A549 (cell line): ENCODE measurements at regions not wholly inside any gene's neighbourhood (a gene's known extent, or its start where the extent isn't known, plus 50 kb on each side); places are given as distances from the start of the nearest gene placed in this dataset.

Source experiments
- BHLHE40 ChIP-seq: IDR thresholded peaks from 2 replicates; pipeline ENCODE4 v1.6.1; 2012; ENCODE audit warnings: low read depth, low read length, inconsistent platforms
- CHD4 ChIP-seq: fragments of 200-600 bp; sonication (generic); IDR thresholded peaks from 2 replicates; pipeline ENCODE4 v1.6.1; 2016; ENCODE audit warnings: antibody characterized with exemption, mild to moderate bottlenecking, borderline replicate concordance
- CTCF ChIP-seq: fragments of >200 bp; sonication (Bioruptor Twin); formaldehyde crosslinking; IDR thresholded peaks from 3 replicates; pipeline ENCODE4 v1.5.1; 2016
- ELK1 ChIP-seq: fragments of 150-350 bp; IDR thresholded peaks from 2 replicates; pipeline ENCODE4 v1.6.1; 2014; ENCODE audit warnings: low read depth, mild to moderate bottlenecking, low read length
- ESRRA ChIP-seq: fragments of 150-350 bp; IDR thresholded peaks from 2 replicates; pipeline ENCODE4 v1.6.1; 2014; ENCODE audit warnings: mild to moderate bottlenecking, low read length, borderline replicate concordance
- POLR2A ChIP-seq: IDR thresholded peaks from 2 replicates; pipeline ENCODE4 v1.6.1; 2012; ENCODE audit warnings: mild to moderate bottlenecking, low read length
- RFX5 ChIP-seq: fragments of 450-650 bp; IDR thresholded peaks from 2 replicates; pipeline ENCODE4 v1.7.1; 2014; ENCODE audit warnings: antibody characterized with exemption, mild to moderate bottlenecking, moderate library complexity
- SMC3 ChIP-seq: fragments of >200 bp; sonication (Bioruptor Twin); formaldehyde crosslinking; IDR thresholded peaks from 3 replicates; pipeline ENCODE4 v1.6.1; 2018; ENCODE audit warnings: inconsistent platforms
- TF ChIP-seq, protein P1 (sequence below): fragments of 450-650 bp; IDR thresholded peaks from 2 replicates; pipeline ENCODE4 v1.6.1; 2014; ENCODE audit warnings: antibody characterized with exemption
- TF ChIP-seq, protein P2 (sequence below): IDR thresholded peaks from 2 replicates; pipeline ENCODE4 v1.6.1; 2012

DNA sequence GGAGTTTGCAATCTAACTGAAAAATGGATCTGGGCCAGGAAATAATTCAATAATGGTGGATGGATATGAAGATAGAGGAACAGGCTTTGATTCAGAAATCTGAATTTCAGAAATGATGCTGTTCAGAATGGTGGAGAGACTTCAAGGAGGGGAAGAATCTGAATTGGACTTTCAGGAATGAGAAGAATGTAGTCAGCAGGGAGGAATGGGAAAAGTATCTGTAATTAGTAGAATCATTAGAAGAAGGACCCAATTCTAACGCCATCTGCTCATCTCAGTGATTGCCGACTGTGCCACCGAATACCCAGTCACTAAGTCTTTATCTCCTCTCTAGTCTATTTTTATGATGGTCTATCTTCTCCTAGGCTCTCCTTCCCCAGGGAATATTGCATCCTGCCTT, 363.2 kb downstream of the GALC start:
- TF ChIP-seq RFX5 (no peak), CHD4 (no peak), BHLHE40 (no peak), CTCF (no peak), SMC3 (no peak), ESRRA (no peak), POLR2A (no peak), ELK1 (no peak)
- TF ChIP-seq, protein P1, sequence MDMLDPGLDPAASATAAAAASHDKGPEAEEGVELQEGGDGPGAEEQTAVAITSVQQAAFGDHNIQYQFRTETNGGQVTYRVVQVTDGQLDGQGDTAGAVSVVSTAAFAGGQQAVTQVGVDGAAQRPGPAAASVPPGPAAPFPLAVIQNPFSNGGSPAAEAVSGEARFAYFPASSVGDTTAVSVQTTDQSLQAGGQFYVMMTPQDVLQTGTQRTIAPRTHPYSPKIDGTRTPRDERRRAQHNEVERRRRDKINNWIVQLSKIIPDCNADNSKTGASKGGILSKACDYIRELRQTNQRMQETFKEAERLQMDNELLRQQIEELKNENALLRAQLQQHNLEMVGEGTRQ = no peak
- TF ChIP-seq, protein P2, sequence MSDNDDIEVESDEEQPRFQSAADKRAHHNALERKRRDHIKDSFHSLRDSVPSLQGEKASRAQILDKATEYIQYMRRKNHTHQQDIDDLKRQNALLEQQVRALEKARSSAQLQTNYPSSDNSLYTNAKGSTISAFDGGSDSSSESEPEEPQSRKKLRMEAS = no peak
